Lower leg skin (tissue), 4 donors: ENCODE measurements at regions not wholly inside any gene's neighbourhood (a gene's known extent, or its start where the extent isn't known, plus 50 kb on each side); places are given as distances from the start of the nearest gene placed in this dataset.

ENCODE experiments used
- DNase-seq, 2 donors: peaks; one replicate each; pipeline ENCODE4 v3.0.0-alpha.2; 2019; ENCODE audit warnings: low spot score in 2 of 2
- H3K4me3 ChIP-seq: fragments of 200-600 bp; sonication (generic); 2 replicates; pipeline ENCODE4 v1.5.1; 2017; ENCODE audit warnings: mild to moderate bottlenecking, low read depth; ENCODE audit not compliant: poor library complexity, severe bottlenecking
- CTCF ChIP-seq, 3 donors: fragments of 450-650 bp; IDR thresholded peaks; one replicate each; pipeline ENCODE4 v1.5.1; 2016; ENCODE audit warnings: antibody characterized with exemption in 3 of 3, mild to moderate bottlenecking in 3 of 3, moderate library complexity in 2 of 3
- POLR2A ChIP-seq, 2 donors: fragments of 450-650 bp; IDR thresholded peaks; one replicate each; pipeline ENCODE4 v1.6.1; 2016 to 2017; ENCODE audit warnings: antibody characterized with exemption in 2 of 2, mild to moderate bottlenecking in 1 of 2, moderate library complexity in 1 of 2
- WGBS, 2 donors: methylation state at CpG; one replicate each; pipeline ENCODE4 v1.1.5; 2018; 5-methylcytosine and 5-hydroxymethylcytosine counted together
- intact Hi-C: fragments of 100-400 bp; cut with DNase I; formaldehyde crosslinking; loops from one replicate; pipeline ENCODE4 v1.15.0; 2023; ENCODE audit warnings: low total_unique reads

- no peak for TF ChIP-seq CTCF (IDR thresholded peaks at IDR 0.05)
- TF ChIP-seq POLR2A (IDR thresholded peaks at IDR 0.05): no peak
- H3K4me3 ChIP-seq: no peak overlapping the region
- intact Hi-C loops: no loop called here
- no peak for DNase-seq
- WGBS, 2 donors: 69 to 83% methylated on average over 1 of the region's 1 CpG
These were observed 341.8 kb upstream of the ZFP64 start for GRCh38 chr20:52533401-52533800.

GRCh38 chr20:52532674-52533073, 341.1 kb upstream of the ZFP64 start:
- H3K4me3 ChIP-seq: no peak overlapping the region
- TF ChIP-seq CTCF (IDR thresholded peaks at IDR 0.05) (no peak), POLR2A (IDR thresholded peaks at IDR 0.05) (no peak)
- intact Hi-C loops: no loop called here
- WGBS, 2 donors: 77 to 84% methylated on average over 5 of the region's 5 CpGs
- no peak for DNase-seq

GRCh38 chr20:52530571-52530970, 339.0 kb upstream of the ZFP64 start:
- no peak overlapping the region for H3K4me3 ChIP-seq
- TF ChIP-seq CTCF (IDR thresholded peaks at IDR 0.05) (no peak), POLR2A (IDR thresholded peaks at IDR 0.05) (no peak)
- no peak for DNase-seq
- intact Hi-C loops: no loop called here
- WGBS, 2 donors: 54 to 69% methylated on average over 1 of the region's 1 CpG

- intact Hi-C loops: no loop called here
- no peak overlapping the region for H3K4me3 ChIP-seq
- no peak for DNase-seq
- no peak for TF ChIP-seq CTCF (IDR thresholded peaks at IDR 0.05)
- TF ChIP-seq POLR2A (IDR thresholded peaks at IDR 0.05): no peak
- 38 to 61% methylated on average over 7 of the region's 7 CpGs for WGBS, 2 donors
These were observed 338.2 kb upstream of the ZFP64 start for GRCh38 chr20:52529826-52530225.

GRCh38 chr20:52524861-52525260, 333.3 kb upstream of the ZFP64 start:
- DNase-seq: no peak
- 63 to 84% methylated on average over 2 of the region's 2 CpGs for WGBS, 2 donors
- no peak overlapping the region for H3K4me3 ChIP-seq
- TF ChIP-seq CTCF (IDR thresholded peaks at IDR 0.05): no peak
- no peak for TF ChIP-seq POLR2A (IDR thresholded peaks at IDR 0.05)
- intact Hi-C loops: no loop called here

GRCh38 chr20:52518735-52519134, 327.2 kb upstream of the ZFP64 start:
- intact Hi-C loops: no loop called here
- no peak for TF ChIP-seq POLR2A (IDR thresholded peaks at IDR 0.05)
- TF ChIP-seq CTCF (IDR thresholded peaks at IDR 0.05): no peak
- H3K4me3 ChIP-seq: no peak overlapping the region
- no peak for DNase-seq
- 52 to 59% methylated on average over 3 of the region's 3 CpGs for WGBS, 2 donors
